Small intestine (tissue), 7 donors: ENCODE measurements at regions not wholly inside any gene's neighbourhood (a gene's known extent, or its start where the extent isn't known, plus 50 kb on each side); places are given as distances from the start of the nearest gene placed in this dataset.
A peak's percentile ranks its signal among the peaks of the same experiment; 100 is the strongest.

ENCODE experiments used
- DNase-seq, 2 donors: peaks; one replicate each; pipeline versions ENCODE4 v3.0.0 to v3.0.0-alpha.2; 2013
- FAIRE-seq: peaks from 2 replicates; lab custom pipeline; 2012; peaks lifted over from hg19 to GRCh38; lab: Jason Lieb, UNC
- H3K27ac ChIP-seq, 3 donors: one replicate each; pipeline ENCODE4 v1.5.1; 2013; ENCODE audit warnings: low read length in 2 of 3, mild to moderate bottlenecking in 2 of 3, control low read depth in 1 of 3, inconsistent platforms in 1 of 3, low read depth in 1 of 3, moderate library complexity in 1 of 3
- H3K27me3 ChIP-seq, 3 donors: one replicate each; pipeline ENCODE4 v1.6.1; 2013; ENCODE audit warnings: low read length in 3 of 3, inconsistent platforms in 1 of 3; ENCODE audit not compliant: control insufficient read depth in 3 of 3, insufficient read depth in 3 of 3
- H3K36me3 ChIP-seq, 3 donors: one replicate each; pipeline ENCODE4 v1.6.1; 2013; ENCODE audit warnings: low read length in 3 of 3, inconsistent platforms in 1 of 3, low read depth in 1 of 3, mild to moderate bottlenecking in 1 of 3, moderate library complexity in 1 of 3; ENCODE audit not compliant: control insufficient read depth in 3 of 3, insufficient read depth in 2 of 3
- H3K4me1 ChIP-seq, 3 donors: one replicate each; pipeline ENCODE4 v1.6.1; 2013; ENCODE audit warnings: low read length in 2 of 3, inconsistent platforms in 1 of 3, low read depth in 1 of 3, mild to moderate bottlenecking in 1 of 3, moderate library complexity in 1 of 3; ENCODE audit not compliant: control insufficient read depth in 3 of 3, insufficient read depth in 2 of 3
- H3K4me3 ChIP-seq, 3 donors: one replicate each; pipeline ENCODE4 v1.5.1; 2013; ENCODE audit warnings: low read length in 3 of 3, control low read depth in 1 of 3, inconsistent platforms in 1 of 3, low read depth in 1 of 3, mild to moderate bottlenecking in 1 of 3, moderate library complexity in 1 of 3
- H3K9me3 ChIP-seq, 2 donors: one replicate each; pipeline ENCODE4 v1.6.1; 2013; ENCODE audit warnings: low read depth in 1 of 2, low read length in 1 of 2; ENCODE audit not compliant: control insufficient read depth in 2 of 2, insufficient read depth in 1 of 2
- WGBS, 3 donors: extraction: QIAGEN DNeasy Blood & Tissue Kit; methylation state at CpG; one replicate each; pipeline ENCODE4 v1.1.7; 2013; 5-methylcytosine and 5-hydroxymethylcytosine counted together
- donor health status: healthy with polysubstance abuse.
- donor health status: control.
- donor health status: control.
- donor health status: Bipolar disorder and iron deficiency.
- donor health status: healthy.

DNA sequence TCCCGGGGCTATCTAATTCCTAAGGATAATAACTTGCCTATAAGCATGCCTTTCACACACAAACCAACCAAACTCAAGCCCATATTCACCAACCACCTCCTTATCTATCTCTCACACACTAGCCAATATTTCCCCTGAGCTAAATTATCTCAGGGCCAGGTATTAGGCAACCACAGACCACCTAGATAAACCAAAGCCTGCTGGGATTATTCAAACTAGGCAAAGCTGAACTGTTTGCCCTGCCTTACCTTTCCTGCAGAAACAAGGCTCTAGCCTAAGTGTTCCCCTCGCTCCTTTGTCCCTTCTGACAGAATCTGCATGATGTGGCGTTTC, 114.7 kb upstream of the EEA1 start:
- Histone ChIP-seq H3K27ac (peak overlapping the region in 1 of 3 donors; percentile 8), H3K36me3 (no peaks in the 10 kb centered on the region), H3K27me3 (no peaks in the 10 kb centered on the region), H3K9me3 (no peaks in the 10 kb centered on the region), H3K4me3 (no peak overlapping the region), H3K4me1 (peaks cover 0 to 34% (median 0%) of the 10 kb centered on the region in 3 donors)
- WGBS, 3 donors, result 85 to 87% (median 86%) methylated on average over 3 of the region's 3 CpGs
- DNase-seq, result no peak
- FAIRE-seq, result no peak

DNA sequence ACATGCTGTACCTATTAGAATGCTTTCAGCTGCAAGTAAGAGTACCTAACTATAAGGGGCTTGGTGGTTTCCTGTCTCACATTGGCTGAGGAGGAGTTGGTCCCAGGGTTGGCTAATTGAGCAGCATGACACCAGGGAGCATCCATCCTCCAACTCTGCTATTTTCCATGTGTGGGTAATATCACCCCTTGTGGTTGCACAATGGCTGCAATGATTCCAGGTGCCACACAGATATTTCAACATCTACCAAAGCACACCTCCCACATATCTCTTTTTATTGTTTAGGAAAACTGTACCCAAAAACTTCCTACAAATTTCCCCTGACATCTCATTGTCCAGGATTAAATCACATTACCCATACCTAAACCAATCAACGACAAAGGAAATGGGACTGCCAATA, 118.0 kb upstream of the EEA1 start:
- Histone ChIP-seq H3K4me1 (peaks cover 0 to 50% (median 3%) of the 10 kb centered on the region in 3 donors), H3K4me3 (no peak overlapping the region), H3K27me3 (no peaks in the 10 kb centered on the region), H3K36me3 (no peaks in the 10 kb centered on the region), H3K9me3 (no peaks in the 10 kb centered on the region), H3K27ac (no peak overlapping the region)
- DNase-seq (no peak), FAIRE-seq (no peak)
- WGBS, 3 donors, result 93 to 97% (median 95%) methylated on average over 1 of the region's 1 CpG

DNA sequence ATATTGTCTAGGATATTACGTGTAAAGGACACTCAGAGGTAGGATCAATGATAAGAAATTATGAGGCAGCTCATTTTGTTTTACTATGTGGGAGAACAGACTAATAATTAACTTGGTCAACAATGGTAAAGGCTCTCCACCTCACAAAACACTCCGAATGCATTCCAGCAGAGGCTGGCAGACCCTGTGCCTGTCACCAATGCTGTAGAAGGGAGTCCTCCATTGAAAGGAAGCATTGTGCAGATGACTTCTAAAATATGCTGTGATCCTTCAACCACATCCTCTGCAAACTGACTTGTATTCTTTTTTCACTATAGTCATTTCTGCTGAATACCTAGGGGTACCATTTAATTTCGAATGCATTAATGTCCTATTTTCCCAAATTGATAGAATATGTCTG, 119.6 kb upstream of the EEA1 start:
- DNase-seq, result peak in 1 of 2 donors; percentile 46
- H3K9me3 ChIP-seq, result no peaks in the 10 kb centered on the region
- H3K4me1 ChIP-seq, result peaks cover 0 to 36% (median 3%) of the 10 kb centered on the region in 3 donors
- no peak for FAIRE-seq
- no peak overlapping the region for H3K27ac ChIP-seq
- 43 to 77% (median 58%) methylated on average over 3 of the region's 3 CpGs for WGBS, 3 donors
- no peaks in the 10 kb centered on the region for H3K27me3 ChIP-seq
- no peak overlapping the region for H3K4me3 ChIP-seq
- no peaks in the 10 kb centered on the region for H3K36me3 ChIP-seq

DNA sequence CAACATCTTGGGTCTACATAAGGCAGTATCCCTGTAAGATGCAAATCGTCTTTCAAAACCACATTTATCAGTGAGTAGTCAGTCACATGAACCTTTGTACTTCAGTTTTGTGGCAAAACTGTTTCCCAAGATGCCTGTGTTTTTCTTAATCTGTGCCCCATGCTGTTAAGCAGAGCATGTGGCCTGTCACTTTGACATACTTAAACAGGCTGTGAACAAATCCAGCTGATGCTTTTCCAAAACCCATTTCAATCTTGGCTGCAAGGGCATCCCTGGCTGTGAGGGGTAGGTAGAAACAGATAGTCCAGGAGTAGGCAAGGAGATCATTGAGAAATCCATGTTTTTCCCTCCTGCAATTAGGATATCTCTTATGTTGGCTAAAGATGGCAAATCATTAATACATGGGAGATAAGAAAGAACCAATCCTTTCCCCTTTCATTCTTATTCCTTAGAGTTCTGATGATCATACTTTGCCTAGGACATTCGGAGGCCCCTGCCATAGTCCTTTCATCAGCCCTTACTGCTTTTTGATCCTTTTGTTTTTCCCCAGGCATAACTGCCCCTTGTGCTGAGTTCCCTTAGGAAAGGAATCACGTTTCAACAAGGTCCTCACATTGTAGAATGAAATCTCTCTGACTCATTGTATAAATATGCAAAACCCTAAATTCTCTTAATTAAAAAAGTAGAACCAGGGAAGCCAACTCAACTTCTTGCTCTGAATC, 121.1 kb upstream of the EEA1 start:
- H3K4me3 ChIP-seq, result no peak overlapping the region
- H3K9me3 ChIP-seq, result no peaks in the 10 kb centered on the region
- DNase-seq (peak in 1 of 2 donors; percentile 58), FAIRE-seq (no peak)
- peaks cover 0 to 37% (median 3%) of the 10 kb centered on the region in 3 donors for H3K4me1 ChIP-seq
- 15 to 50% (median 25%) methylated on average over 3 of the region's 3 CpGs for WGBS, 3 donors
- H3K27ac ChIP-seq, result peak overlapping the region in 1 of 3 donors; percentile 45
- no peaks in the 10 kb centered on the region for H3K36me3 ChIP-seq
- no peaks in the 10 kb centered on the region for H3K27me3 ChIP-seq

DNA sequence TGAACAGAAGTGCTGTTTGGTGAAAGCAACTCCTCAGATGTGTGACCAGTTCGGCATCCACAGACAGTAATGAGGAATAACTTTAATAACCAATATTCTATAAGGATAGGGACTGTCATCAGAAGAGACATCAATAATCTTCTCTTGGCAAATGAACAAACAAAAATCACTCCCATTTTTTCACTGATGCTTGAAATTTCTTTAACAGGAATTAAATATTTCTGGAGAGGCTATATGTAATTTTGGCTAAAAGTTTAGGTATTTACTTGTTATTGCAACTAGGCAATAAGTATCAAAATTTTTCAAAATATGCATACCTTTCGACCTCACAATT, 121.6 kb upstream of the EEA1 start:
- FAIRE-seq (no peak), DNase-seq (no peak)
- WGBS, 3 donors, result 88 to 94% (median 94%) methylated on average over 2 of the region's 2 CpGs
- H3K27ac ChIP-seq, result peak overlapping the region in 1 of 3 donors; percentile 45
- H3K4me1 ChIP-seq, result peaks cover 0 to 42% (median 3%) of the 10 kb centered on the region in 3 donors
- H3K36me3 ChIP-seq, result no peaks in the 10 kb centered on the region
- H3K4me3 ChIP-seq, result no peak overlapping the region
- H3K9me3 ChIP-seq, result no peaks in the 10 kb centered on the region
- no peaks in the 10 kb centered on the region for H3K27me3 ChIP-seq

DNA sequence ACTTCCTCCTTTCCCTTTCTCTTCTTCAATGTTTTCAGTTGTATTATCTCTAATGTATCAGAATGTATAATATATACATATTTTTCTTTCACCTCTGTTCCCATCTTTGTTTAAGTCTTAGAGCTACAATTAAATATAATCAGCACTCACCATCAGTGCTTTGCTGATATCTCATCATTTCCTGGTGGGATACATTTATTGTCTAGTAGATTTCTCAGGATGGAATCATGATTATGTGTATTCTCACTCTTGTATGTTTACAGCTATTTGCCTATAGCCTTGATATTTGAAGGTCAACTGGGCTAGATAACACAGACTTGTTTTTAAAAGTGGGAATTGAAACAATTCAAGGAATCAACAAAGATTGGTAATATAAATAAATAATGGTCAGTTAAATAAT, 124.9 kb upstream of the EEA1 start:
- no peaks in the 10 kb centered on the region for H3K9me3 ChIP-seq
- DNase-seq (no peak), FAIRE-seq (no peak)
- H3K27me3 ChIP-seq, result no peaks in the 10 kb centered on the region
- no peaks in the 10 kb centered on the region for H3K36me3 ChIP-seq
- H3K4me3 ChIP-seq, result no peak overlapping the region
- no peak overlapping the region for H3K27ac ChIP-seq
- peaks cover 0 to 36% (median 3%) of the 10 kb centered on the region in 3 donors for H3K4me1 ChIP-seq

DNA sequence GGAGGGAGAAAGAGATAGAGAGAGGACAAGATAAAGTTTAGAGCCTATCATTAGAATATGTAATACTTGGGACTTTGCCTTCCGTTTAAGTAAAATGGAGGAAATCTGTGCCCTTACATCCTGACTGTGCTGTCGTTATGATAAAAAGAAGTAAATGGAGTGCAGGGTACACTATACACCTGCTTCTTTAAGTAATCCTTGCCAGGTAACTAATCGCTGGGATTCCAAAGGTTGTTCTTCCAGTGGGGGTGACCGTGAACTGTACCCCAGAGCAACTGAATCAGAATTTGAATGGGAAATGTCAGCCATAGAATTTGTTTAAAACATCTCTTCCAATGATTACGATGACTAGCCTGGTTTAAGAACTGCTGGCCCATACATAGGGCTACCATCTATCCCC, 126.1 kb upstream of the EEA1 start:
- Histone ChIP-seq H3K4me3 (no peak overlapping the region), H3K27me3 (no peaks in the 10 kb centered on the region), H3K27ac (peak overlapping the region in 1 of 3 donors; percentile 26), H3K36me3 (no peaks in the 10 kb centered on the region), H3K9me3 (no peaks in the 10 kb centered on the region), H3K4me1 (peaks cover 0 to 24% (median 1%) of the 10 kb centered on the region in 3 donors)
- WGBS, 3 donors, result 22 to 66% (median 41%) methylated on average over 5 of the region's 5 CpGs
- FAIRE-seq (no peak), DNase-seq (peak; percentile 46 to 67)

DNA sequence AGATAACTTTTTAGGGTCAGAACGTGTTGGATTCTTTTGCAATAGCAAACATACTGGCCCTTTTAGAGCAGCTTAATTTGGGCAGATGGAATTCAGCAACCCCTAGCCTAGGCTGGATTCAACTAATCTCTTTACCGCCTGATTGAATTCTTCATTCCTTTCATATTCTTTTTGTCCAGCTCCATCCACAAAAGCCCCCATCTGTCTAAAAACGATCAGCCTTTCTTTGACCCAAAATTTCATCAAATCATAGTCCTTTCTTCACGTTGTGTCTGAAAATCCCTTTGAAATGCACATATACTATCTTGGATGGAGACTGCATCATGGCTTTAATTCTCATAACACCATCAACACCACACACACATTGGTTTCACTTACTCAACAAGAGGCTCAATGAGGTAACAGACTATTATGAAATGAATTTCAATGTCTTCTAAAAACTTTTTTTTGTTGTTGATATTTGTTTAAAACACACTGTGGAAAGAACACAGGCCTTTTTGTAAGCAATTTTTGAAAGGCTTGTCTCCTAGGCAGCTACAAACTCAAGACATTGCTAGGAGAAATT, 128.0 kb upstream of the EEA1 start:
- Histone ChIP-seq H3K36me3 (no peaks in the 10 kb centered on the region), H3K9me3 (no peaks in the 10 kb centered on the region), H3K27me3 (no peaks in the 10 kb centered on the region), H3K4me3 (no peak overlapping the region), H3K27ac (no peak overlapping the region), H3K4me1 (peaks cover 0 to 21% (median 0%) of the 10 kb centered on the region in 3 donors)
- no peak for FAIRE-seq
- DNase-seq, result no peak
- WGBS, 3 donors, result 39 to 56% (median 46%) methylated on average over 4 of the region's 4 CpGs

DNA sequence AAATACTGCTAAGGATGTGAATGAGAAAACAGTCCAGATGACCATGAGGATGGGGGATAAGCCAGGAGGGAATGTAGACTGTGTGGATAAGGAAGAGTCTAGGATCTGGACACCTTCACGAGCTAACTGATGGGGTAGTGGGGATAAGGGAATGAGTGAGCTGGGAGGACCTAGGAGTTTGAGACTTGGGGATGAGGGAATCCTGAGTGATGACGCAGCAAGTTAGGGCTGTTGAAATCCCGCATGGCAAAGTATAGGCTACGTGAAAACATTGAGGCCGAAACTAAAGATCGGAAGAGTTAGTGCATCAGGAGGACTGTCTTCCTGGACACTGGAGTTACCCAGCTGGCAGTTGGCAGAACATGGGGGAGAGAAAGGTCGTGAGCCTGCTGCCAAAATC, 129.2 kb upstream of the EEA1 start:
- H3K9me3 ChIP-seq, result no peaks in the 10 kb centered on the region
- peaks cover 0 to 21% (median 0%) of the 10 kb centered on the region in 3 donors for H3K4me1 ChIP-seq
- FAIRE-seq (no peak), DNase-seq (no peak)
- H3K36me3 ChIP-seq, result no peaks in the 10 kb centered on the region
- H3K27me3 ChIP-seq, result no peaks in the 10 kb centered on the region
- WGBS, 3 donors, result 75 to 92% (median 86%) methylated on average over 7 of the region's 7 CpGs
- no peak overlapping the region for H3K27ac ChIP-seq
- no peak overlapping the region for H3K4me3 ChIP-seq
